ENCODE measurements at regions not wholly inside any gene's neighbourhood (a gene's known extent, or its start where the extent isn't known, plus 50 kb on each side); places are given as distances from the start of the nearest gene placed in this dataset.

GRCh38 chr7:26459540-26460193 lies 168.0 kb downstream of the SNX10 start:
- no peak for DNase-seq

DNA sequence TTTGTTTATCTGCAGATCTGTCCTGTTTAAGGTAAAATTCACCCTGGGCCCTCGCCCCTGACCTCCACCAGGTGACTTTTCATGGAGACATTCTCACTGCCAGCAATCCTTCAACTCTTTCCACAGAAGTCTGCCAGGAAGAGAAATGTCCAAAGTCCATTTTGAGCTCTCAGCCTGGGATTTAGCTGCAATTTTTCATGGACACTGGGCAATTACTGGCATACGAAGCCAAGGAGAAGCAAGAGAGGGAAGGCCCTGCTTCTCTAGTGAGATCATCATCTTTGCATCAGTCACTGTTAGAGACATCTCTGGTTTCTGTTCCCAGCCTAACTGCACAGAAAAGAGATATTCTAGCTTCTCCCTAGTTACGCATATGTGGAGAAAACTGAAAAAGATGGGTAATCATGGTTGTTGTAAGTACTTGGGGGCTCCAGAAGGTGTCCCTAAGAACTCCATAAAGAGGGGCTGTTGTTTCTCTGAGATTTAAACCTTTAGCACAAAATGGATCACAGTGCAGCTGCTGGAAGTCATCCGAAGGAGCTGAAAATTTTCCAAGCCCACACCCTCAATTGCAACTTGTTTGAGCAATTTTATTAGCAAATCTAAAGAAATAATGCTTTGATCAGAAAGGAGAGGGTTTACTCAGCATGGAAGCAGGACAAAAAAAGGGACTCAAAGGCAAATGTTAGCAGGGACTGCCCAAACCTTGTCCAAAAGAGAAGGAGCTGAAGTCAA lies 168.9 kb downstream of the SNX10 start:
- DNase-seq, result no peak

DNA sequence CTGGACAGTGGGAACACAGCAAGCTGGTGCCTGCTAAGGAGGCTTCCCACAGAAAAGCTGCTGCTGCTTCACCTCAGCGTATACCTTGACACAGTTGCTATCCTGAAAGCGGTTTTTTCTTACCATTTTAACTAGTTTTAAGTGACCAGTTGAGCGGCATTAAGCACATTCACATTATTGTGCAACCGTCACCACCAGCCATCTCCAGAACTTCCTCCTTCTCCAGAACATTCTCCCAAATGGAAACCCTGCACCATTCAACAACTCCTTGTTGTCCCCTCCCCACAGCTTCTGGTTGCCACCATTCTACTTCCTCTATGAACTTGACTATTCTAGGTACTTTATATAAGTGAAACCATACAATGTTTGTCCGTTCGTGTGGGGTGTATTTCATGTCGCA lies 169.9 kb downstream of the SNX10 start:
- DNase-seq, result no peak

DNA sequence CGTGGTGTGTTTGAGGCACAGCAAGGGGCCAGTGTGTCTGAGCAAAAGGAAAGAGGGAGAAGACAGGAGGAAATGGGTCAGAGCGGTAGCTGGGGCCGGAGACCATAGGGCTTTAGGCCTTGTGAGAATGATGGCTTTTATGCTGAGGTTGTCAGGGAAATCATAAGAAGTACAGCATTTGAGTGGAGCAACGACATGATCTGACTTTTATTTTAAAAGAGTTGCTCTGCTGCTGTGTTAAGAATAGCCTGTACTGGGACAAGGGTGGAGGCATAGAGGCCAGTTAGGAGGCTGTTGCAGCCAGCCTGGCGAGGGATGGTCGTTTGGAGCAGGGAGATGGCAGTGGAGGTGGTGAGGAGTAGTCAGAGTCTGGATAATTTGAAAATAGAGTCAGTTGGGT lies 174.3 kb downstream of the SNX10 start:
- DNase-seq, result no peak

DNA sequence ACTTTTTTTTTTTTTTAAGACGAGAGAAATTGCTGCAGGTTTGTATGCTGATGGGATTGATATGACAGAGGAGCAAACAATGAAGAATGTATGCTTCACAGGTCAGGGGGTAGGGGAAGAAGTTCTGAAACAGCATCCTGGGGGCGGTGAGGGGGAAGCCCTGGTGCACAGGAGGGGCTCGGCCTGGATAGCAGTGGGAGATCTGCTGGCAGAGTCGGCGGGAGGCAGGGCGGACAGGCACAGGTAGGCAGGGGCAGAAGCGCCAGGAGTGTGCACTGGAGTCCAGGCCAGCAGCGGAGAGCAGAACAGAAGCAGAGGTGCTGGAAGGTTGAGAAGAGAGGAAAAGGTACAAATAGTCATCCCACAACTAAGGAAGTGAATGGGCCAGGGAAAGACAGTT lies 175.4 kb downstream of the SNX10 start:
- no peak for DNase-seq

GRCh38 chr7:26467541-26467940 lies 175.9 kb downstream of the SNX10 start:
- no peak for DNase-seq

DNA sequence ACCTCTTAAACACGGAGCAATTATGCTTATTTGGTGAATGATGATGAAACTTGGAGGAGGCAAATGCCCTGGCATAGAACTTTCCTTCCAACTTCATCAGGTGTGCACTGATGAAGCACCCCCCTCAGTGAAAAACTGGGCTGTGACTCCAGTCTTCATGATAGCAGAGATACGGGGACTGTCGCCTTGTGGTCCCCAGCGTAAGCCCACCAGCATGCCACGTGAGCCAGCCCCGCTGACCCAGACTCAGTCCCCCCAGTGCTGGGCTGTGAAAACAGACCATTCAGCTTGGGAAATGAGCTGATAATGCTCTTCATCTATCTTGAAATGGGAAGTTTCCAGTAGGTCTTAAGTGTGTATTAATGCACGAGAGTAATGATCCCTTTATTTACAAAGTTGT lies 177.0 kb downstream of the SNX10 start:
- no peak for DNase-seq

DNA sequence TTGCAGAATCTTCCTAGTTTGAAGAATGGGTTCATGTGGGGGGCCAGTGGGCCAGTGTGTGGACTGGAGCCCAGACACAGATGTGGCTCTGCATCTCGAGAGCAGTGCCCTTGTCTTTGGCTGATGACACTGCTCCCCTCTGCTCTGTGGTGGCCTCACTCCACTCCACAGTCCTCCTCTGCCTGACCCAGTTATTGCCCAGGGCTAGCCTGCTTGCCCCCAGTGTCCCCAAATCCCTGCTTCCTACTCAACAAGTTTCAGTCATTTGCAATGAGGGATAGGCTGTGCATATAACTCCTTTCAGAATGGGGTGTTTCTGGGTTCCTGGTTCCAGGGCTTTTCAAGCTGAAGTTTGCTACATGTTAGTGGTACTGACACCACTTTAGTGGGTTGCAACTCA lies 177.5 kb downstream of the SNX10 start:
- no peak for DNase-seq

DNA sequence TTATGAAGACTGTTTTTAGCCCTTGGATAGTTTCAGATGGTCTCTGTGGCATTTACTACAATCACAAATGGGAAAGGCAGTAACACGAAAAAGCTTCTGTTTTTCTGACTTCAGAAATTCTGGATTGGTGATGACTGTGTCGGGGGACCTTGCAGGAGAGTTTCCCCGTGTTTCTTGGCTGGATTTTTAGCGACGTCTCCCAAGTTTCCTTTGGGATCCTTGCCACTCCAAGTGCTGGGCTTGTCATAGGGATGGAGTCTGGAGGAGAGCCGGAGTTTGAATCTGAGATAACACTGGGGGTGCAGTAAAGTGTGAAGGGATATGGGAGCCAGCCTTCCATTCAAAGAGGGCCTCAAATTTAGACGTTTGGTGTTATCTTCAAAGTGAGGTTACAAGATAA lies 179.0 kb downstream of the SNX10 start:
- no peak for DNase-seq

- no peak for DNase-seq
These were observed 179.8 kb downstream of the SNX10 start for GRCh38 chr7:26471306-26472075.

- no peak for DNase-seq
These were observed 181.3 kb downstream of the SNX10 start for GRCh38 chr7:26472971-26473370.

- no peak for DNase-seq
These were observed 184.6 kb downstream of the SNX10 start for GRCh38 chr7:26476271-26476670.

GRCh38 chr7:26477381-26477990 lies 185.8 kb downstream of the SNX10 start:
- DNase-seq, result no peak

GRCh38 chr7:26478550-26478949 lies 186.9 kb downstream of the SNX10 start:
- no peak for DNase-seq

DNA sequence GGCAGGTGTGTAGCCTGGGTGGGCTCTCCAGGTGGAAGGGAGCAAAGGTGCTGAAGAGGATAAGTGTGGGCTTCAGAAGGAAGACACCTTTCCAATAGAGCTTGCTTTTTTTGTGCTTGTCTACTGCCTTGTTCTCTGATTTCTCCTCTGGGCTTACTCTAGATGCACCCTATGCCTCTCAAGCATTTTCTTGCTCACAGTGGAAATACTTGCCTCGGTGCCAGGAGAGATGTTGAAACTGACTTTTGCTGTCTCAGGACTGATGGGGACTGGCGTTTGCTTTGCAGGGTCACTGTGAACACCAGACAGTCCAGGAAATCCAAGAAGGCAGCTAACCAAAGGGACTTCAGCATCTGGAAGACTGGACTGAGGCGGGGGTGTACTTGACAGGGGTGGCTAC lies 187.9 kb downstream of the SNX10 start:
- no peak for DNase-seq

GRCh38 chr7:26480156-26480555 lies 188.5 kb downstream of the SNX10 start:
- DNase-seq, result no peak

- DNase-seq, result no peak
These were observed 191.3 kb downstream of the SNX10 start for GRCh38 chr7:26482927-26483326.

- no peak for DNase-seq
These were observed 192.2 kb downstream of the SNX10 start for GRCh38 chr7:26483843-26484242.

- DNase-seq, result no peak
These were observed 193.8 kb downstream of the SNX10 start for GRCh38 chr7:26485367-26485934.

GRCh38 chr7:26486153-26486552 lies 194.5 kb downstream of the SNX10 start:
- DNase-seq, result no peak

DNA sequence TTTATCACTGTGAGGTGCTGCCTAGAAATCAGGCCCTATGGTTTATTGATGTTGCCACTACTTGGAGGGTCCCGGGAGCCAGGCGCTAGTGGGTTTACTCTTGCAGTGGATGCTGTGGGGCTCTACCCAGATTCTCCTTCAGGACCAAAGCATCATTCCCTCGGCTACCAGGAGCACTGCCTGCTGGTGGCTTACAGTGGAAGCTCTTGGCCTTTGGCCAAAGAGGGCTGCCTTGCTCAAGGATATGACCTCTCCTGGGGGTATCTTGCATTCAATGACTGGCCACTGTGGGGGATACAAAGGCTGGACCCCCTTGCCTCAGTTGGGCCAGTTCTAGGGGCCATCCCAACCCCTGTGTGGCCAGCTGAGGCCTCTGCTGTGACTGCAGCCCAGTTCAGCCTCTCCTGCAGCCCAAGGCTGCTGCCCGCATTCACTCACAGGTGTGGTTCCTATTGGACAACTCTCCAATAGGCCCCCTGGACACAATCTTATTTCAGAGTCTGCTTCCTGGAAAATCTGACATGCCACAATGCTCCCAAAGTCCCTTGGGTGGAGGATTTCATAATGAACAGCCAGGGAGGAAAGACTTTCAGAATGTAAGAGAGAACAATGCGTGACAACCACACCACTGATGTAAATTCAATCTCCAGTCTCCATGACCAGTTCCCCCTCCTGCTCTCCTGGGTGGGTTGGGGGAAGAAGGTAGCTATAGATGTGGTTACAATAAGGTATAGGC lies 196.3 kb downstream of the SNX10 start:
- peak; percentile 35 for DNase-seq

GRCh38 chr7:26489391-26489790 lies 197.7 kb downstream of the SNX10 start:
- DNase-seq, result no peak
